Activated T-cell treated with anti-CD3 and anti-CD28 coated beads for 1 hour (primary cell): ENCODE measurements at regions not wholly inside any gene's neighbourhood (a gene's known extent, or its start where the extent isn't known, plus 50 kb on each side); places are given as distances from the start of the nearest gene placed in this dataset.

Experiments used
- DNase-seq: peaks from one replicate; pipeline ENCODE4 v3.0.0-alpha.2; 2020; ENCODE audit warnings: low read depth

DNA sequence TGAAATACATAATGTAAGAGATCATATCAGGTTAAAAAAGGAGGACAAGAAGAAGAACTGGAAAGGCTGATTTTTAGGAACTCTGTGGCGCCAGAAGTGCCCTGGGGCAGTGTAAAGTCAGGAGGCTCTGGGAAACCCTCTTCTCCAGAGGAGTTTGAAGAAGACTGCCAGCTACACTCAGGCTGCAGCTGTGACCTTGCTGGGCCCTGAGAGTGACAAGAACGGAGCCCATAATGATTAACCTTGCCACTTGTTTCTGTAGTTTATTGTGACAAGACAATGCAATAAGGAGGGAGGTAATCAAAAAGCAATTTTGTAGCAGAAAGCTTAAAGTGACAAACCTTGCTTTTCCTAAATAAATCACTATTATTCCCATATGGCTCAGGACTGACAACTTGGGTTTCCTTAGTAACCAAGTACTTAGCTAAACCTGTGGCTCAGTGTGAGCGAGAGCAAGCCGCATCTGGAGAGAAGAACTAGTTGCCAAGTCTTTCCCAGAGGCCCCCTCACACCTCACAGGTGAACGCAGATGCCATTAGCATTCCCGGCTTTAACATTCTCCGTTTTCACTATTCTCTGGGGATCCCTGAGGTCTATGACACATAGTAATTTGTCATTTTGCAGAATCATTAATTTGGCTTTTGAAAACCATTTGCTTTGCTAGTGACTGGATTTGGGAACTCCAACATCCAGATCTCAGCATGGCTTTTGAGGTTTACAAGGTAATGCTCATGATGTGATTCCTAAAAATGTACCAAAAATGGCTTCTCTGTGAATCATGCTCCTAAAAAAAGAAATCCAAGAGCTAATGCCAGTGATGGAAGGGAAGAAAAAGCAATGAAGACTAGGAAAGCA, 115.9 kb downstream of the OMA1 start:
- no peak for DNase-seq

GRCh38 chr1:58426918-58427317, 119.6 kb downstream of the OMA1 start:
- no peak for DNase-seq

- DNase-seq, result no peak
These were observed 124.1 kb downstream of the OMA1 start for GRCh38 chr1:58422436-58422835.

- DNase-seq, result no peak
These were observed 128.0 kb downstream of the OMA1 start for GRCh38 chr1:58418283-58419228.

DNA sequence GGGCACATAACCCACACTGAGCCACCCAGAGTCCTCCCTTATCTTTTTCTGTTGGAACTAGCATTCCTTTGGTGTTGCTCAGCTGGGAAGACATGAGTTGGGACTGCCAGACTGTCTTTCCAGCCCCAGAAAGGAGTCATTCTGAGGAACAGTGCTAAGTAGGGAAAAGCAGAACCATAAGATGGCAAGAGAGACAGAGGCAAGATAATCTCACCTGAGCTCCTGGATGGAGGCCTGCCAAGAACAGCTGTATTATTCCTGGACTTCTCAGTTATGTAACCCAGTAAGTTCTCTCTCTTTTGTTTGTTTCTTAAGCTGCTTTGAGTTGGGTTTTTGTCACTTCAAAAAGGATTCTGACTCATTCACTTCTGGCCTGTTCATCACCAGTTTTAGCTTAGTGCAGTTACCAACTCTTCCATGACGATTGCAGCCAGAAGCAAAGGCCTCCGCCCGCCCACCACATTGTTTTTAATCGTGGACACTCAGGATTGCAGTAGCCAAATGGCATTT, 134.4 kb downstream of the OMA1 start:
- no peak for DNase-seq

DNA sequence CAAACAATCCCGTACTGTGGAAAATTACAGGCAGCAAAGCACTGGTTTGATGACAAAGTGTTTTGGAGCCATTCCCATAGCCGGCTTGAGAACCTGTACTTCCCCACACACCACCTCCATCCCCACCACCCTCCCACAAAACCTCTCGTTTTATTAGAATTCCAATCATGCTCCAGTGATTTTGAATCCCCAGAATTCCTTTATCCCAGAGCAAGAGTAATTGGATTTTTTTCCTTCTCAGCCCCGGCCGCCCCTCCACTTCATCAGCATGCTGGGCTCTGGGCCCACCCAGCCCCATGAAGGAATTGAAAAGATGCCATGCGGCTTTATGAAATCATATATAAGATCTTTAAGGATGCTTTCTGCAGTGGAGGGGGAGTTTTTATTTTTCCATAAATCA, 136.6 kb downstream of the OMA1 start:
- DNase-seq, result no peak

DNA sequence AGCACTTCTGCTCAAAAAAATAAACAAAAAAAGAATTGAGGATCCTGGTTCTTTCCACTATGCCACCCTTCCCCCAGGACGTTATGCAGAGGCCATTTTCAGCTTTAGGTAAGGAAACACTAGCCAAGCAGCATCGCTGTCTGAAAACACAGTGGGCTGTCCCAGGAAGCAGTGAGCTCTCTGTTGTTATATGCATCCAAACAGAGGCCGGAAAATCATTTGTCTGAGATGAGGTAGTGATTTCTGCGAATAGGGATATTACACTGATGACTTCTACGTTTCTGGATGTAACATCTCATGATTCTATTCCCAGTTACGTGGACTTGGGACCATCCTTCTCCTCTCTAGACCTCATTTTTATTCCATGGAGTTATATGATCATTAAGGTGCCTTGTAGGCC, 137.2 kb downstream of the OMA1 start:
- DNase-seq, result no peak

DNA sequence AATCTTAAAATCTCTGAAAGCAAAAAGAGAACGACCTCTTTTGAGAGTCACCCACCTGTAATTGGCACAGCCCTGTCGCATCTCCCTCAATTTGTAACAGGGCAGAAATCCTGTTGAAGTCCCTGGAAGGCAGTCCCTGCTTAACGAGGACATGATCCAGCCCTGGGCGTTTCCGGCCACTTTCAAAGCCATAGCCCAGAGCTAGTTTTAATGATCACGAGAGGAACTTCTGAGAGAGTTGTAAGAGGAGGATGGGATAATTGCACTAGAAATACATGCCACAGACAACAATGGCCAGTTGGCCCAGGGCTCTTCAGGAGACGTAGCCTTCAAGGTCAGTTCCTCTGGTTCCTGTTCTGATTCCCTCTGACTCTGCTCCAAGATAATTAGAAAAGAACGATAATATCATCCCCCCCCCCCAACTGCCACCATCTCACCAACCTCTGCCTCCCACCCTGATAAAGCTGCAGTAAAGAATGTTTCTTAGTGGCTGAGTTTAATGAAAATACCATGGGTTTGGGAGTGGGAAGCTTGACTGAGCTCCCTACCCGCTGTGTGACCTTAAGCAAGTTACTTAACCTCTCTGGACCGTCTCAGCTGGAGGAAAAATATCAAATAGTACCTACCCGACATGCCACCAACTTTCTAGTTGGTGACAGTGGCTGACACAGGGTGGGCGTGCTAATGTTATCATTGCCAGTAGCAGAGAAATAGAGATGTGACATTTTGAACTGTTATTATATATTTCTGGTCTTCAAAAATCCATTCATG, 140.0 kb downstream of the OMA1 start:
- no peak for DNase-seq

DNA sequence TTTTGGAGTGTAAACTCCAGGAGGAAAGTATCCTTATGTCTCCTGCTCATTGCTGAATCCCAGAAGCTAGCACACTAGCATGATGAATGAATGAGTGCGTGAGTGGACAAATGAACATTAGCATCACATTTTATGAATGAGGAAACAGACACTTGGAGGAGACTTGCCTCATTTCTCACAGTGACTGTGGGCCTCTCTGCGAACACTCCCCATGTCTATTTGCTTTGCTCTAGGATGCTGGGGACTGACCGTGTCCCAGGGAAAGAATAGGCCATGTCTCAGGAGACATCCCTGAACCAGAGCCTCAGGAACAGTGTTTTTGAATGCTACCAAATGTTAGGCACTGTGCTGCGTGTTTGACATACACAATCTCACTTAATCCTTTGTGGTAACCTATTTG, 140.9 kb downstream of the OMA1 start:
- DNase-seq, result no peak

DNA sequence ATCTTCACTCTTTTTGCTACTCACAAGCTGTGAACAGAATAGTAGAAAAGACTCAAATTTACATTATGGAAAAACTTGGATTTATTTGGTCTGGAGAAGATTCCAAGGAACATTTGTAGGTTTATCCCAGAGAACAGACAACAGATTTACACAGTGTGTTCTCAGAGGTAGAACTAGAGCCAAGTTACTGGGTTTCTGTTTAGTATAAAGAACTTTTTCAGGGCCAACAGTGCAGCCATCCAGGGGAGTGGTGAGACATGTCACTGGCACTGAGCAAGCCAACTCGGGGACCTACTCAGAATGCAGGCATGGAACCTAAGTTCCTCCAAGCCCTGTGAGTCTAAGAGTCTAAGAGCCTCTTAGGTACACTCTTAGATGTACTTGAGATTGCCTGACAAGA, 142.6 kb downstream of the OMA1 start:
- DNase-seq, result no peak

DNA sequence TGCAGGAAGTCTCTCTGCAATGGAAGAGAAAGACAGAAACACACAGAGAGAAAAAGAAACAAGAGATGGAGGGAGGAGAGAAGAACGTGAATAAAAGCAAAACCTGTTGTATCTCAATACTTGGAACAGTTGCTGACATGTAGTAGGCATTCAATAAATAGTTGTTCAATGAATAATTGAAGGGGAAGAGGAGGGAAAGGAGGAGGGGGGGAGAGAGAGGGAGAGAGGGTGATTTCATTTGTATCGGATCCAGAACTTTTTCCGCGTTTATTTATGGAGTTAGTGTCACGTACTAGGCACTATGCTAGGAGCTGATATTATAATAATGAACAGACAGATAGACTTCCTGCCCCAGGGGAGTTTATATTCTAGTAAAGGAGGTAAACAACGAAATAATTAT, 144.1 kb downstream of the OMA1 start:
- DNase-seq, result no peak

GRCh38 chr1:58401991-58402390, 144.5 kb downstream of the OMA1 start:
- DNase-seq, result no peak

DNA sequence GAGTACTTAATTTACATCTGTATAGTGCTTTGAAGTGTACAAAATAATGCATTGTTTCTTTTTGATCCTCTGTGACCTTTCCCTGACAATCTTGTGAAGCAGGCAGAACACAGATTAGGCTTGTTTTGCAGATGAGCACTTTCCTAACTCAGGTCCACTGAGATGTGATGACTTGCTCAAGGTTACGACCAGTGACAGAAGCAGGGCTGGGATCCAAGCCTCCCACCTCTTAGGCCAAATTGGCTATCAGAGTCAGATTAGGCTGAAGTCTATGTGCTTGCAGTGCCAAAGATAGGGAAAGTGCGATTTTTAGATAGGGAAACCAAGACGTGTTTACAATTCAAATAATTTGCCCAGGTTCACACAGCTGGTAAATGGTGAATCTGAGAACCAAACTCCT, 147.3 kb downstream of the OMA1 start:
- DNase-seq, result no peak

DNA sequence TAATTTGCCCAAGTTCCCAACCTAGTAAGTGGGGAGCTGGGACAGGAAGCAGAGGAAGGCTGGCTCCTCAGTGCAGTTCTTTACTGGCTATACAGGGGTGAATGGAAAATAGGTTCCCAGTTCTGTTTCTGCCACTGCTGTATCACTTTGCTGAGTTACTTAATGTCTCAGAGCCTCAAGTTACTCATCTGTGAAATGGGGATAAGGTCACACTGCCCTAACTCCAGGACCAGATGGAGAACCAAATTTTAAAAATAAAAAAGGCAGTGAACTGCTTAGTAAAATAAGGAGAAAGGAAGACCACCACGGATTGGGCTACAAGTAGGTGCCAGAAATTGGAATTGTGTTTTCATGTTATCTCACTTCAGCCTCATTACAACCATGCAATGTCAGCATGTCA, 147.8 kb downstream of the OMA1 start:
- DNase-seq, result no peak

DNA sequence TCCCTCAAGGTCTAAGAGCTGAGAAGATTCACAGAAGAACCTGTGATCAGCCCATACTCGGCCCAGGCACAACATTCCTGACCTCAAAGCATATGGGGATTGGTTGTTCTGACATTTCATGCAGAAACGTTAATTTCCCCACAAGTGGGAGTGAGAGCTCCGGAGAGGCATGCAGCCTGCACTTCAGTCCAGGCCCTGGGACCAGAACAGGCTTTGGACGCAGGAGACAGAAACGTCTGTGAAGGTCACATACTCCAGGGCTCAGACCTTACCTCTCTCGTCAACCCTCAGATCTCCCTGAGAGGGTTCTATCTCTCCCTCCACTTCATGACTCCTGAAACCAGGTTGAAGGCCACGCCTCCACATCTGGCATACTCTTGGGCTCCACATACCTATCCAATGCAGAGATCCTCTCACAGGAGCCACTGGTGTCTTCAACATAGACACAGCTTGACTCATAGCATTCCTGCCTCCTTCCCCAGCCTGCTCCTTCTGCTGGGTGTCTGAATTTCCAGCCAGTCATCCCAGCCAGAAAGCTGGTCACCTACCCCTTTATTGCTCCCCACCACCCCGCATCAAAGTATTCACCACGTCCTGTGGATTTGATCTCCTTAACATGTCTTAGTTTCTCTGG, 149.2 kb downstream of the OMA1 start:
- no peak for DNase-seq

DNA sequence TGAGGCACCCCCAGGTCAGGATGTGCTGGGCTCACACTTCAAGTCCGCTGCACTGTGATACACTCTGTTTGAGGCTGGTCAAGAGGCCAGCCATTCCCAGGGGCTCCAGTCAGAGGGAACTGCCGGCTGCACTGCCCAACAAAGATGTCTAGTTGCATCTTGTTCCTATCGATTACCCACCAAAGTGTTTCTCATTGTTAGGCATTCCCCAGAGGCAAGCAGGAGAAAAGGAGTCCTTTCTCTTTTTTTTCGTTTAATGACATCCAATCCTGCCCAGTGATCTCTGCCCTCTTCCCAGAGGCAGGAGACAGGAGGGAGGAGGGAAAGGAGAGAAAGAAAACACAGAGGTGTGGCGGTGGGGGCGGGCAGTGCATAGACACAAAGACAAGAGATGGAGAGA, 150.4 kb downstream of the OMA1 start:
- no peak for DNase-seq

GRCh38 chr1:58395355-58395754, 151.2 kb downstream of the OMA1 start:
- DNase-seq, result no peak

DNA sequence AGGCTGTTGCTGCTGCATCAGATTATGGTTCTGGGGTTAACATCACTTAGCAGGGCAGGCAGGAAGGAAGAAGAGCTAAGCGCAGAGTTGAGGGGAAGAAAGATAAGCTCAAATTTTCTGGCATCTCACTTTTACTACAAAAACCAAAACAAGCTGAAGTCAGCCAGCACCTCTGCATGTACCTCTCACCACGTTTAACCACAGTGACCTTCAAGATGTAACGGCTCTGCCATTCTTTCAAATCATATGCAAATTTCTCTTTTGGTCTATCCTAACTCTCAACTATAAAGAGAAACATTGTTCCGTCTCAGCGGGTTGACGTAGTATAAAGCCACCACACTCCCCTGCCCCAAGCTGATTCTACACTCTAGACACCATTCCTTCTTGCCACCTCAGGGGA, 154.4 kb downstream of the OMA1 start:
- no peak for DNase-seq

GRCh38 chr1:58391514-58391913, 155.0 kb downstream of the OMA1 start:
- DNase-seq, result no peak

DNA sequence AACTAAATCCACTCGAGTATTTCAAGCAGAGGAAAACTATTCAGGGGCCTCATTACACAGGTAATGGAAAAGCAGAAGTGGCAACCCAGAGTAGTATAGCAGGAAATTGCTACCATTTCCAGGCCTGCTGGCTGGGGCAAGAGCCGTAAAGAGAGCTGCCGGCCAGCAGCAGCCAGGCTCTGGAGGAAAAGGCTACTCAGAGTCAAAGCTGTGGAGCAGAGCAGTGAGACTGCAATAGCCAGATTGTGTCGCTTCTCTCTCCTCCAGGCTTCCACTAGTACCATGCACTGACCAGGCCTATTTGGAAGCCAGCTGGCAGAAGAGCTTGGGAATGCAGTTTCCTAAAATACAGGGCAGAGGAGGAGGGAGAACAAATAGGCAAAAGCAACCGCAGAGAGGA, 155.5 kb downstream of the OMA1 start:
- no peak for DNase-seq

- no peak for DNase-seq
These were observed 156.4 kb downstream of the OMA1 start for GRCh38 chr1:58390091-58390490.

DNA sequence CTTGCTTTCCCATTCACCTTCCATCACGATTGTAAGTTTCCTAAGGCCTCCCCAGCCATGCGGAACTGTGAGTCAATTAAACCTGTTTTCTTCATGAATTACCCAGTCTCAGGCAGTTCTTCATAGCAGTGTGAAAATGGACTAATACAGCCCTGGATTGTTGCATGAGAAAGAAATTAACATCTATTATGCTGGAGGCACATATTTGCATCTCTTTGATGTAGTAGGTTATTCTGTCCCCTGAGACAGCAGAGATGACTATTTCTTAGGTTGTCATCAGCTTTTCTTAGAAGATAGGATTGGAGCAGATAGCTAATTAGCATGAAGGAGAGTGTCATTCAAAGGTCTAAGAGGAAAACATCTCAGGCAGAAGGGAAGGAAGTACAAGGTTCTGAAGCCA, 166.2 kb downstream of the OMA1 start:
- no peak for DNase-seq
